Keratinocyte (primary cell): ENCODE measurements at regions not wholly inside any gene's neighbourhood (a gene's known extent, or its start where the extent isn't known, plus 50 kb on each side); places are given as distances from the start of the nearest gene placed in this dataset.

Experiments used
- DNase-seq: peaks from one replicate; pipeline ENCODE4 v3.0.0-alpha.2; 2011; ENCODE audit warnings: low read depth, missing footprints, low spot score
- FAIRE-seq: peaks from 2 replicates; lab custom pipeline; 2011; peaks lifted over from hg19 to GRCh38; lab: Jason Lieb, UNC
- H2AFZ ChIP-seq: 2 replicates; pipeline ENCODE4 v1.6.0; 2012; ENCODE audit warnings: low read length, control low read depth, inconsistent platforms; ENCODE audit not compliant: control insufficient read depth
- H3K27ac ChIP-seq: 2 replicates; pipeline ENCODE4 v1.5.1; 2011; ENCODE audit warnings: low read length; ENCODE audit not compliant: control insufficient read depth, insufficient read depth
- H3K27me3 ChIP-seq: 3 replicates; pipeline ENCODE4 v1.6.0; 2011; ENCODE audit warnings: low read length; ENCODE audit not compliant: control insufficient read depth, insufficient read depth; ENCODE audit errors: extremely low read depth
- H3K36me3 ChIP-seq, 2 experiments: 2 replicates in 1 of 2; 3 replicates in 1 of 2; pipeline ENCODE4 v1.5.1; 2011; ENCODE audit warnings: low read length in 2 of 2, mild to moderate bottlenecking in 1 of 2; ENCODE audit not compliant: control insufficient read depth in 2 of 2, insufficient read depth in 2 of 2; ENCODE audit errors: extremely low read depth in 1 of 2
- H3K4me1 ChIP-seq: 3 replicates; pipeline ENCODE4 v1.5.1; 2011; ENCODE audit warnings: low read length; ENCODE audit not compliant: control insufficient read depth, insufficient read depth; ENCODE audit errors: extremely low read depth
- H3K4me2 ChIP-seq: 3 replicates; pipeline ENCODE4 v1.6.0; 2011; ENCODE audit warnings: low read depth, low read length; ENCODE audit not compliant: control insufficient read depth, insufficient read depth; ENCODE audit errors: extremely low read depth
- H3K4me3 ChIP-seq, 3 experiments: fragments of 200-600 bp in 1 of 3; sonication (generic) in 1 of 3; 2 replicates in 2 of 3; 3 replicates in 1 of 3; pipeline ENCODE4 v1.5.1; 2011 to 2016; ENCODE audit warnings: low read length in 3 of 3, mild to moderate bottlenecking in 3 of 3, control low read depth in 2 of 3, inconsistent platforms in 1 of 3, low read depth in 1 of 3, mixed read lengths in 1 of 3, mixed run types in 1 of 3, moderate library complexity in 1 of 3; ENCODE audit not compliant: control insufficient read depth in 2 of 3, insufficient read depth in 2 of 3; ENCODE audit errors: extremely low read depth in 1 of 3
- H3K79me2 ChIP-seq: 2 replicates; pipeline ENCODE4 v1.6.0; 2012; ENCODE audit warnings: low read length; ENCODE audit not compliant: control insufficient read depth, insufficient read depth
- H3K9ac ChIP-seq: 3 replicates; pipeline ENCODE4 v1.6.0; 2011; ENCODE audit warnings: low read length; ENCODE audit not compliant: control insufficient read depth, insufficient read depth; ENCODE audit errors: extremely low read depth
- H3K9me1 ChIP-seq: 3 replicates; pipeline ENCODE4 v1.6.0; 2011; ENCODE audit warnings: low read length; ENCODE audit not compliant: control insufficient read depth, insufficient read depth; ENCODE audit errors: extremely low read depth
- H3K9me3 ChIP-seq: 2 replicates; pipeline ENCODE4 v1.5.1; 2012; ENCODE audit warnings: low read depth, low read length; ENCODE audit not compliant: control insufficient read depth
- H4K20me1 ChIP-seq: 3 replicates; pipeline ENCODE4 v1.6.0; 2011; ENCODE audit warnings: low read length; ENCODE audit not compliant: control insufficient read depth, insufficient read depth; ENCODE audit errors: extremely low read depth
- EZH2 ChIP-seq: IDR thresholded peaks from one replicate; pipeline ENCODE4 v1.6.1; 2012; ENCODE audit warnings: inconsistent platforms, mild to moderate bottlenecking, low read length, moderate library complexity
- dilution Hi-C: fragments of 300-500 bp; cut with MboI; formaldehyde crosslinking; loops from one replicate; pipeline ENCODE4 v1.7.0; 2020; ENCODE audit warnings: low sequenced_read_pairs; ENCODE audit not compliant: extremely low pct_ligation_motif_present
- TF ChIP-seq, protein P1 (sequence below), 3 experiments: IDR thresholded peaks in 1 of 3; conservative IDR thresholded peaks in 1 of 3; optimal IDR thresholded peaks in 1 of 3; 2 replicates in 2 of 3; 3 replicates in 1 of 3; pipeline versions ENCODE3 to v1.5.1; 2011; ENCODE audit warnings: low read length in 3 of 3, mild to moderate bottlenecking in 3 of 3, moderate library complexity in 2 of 3, control low read depth in 1 of 3, inconsistent platforms in 1 of 3; ENCODE audit not compliant: insufficient read depth in 2 of 3; ENCODE audit errors: extremely low read depth in 1 of 3

DNA sequence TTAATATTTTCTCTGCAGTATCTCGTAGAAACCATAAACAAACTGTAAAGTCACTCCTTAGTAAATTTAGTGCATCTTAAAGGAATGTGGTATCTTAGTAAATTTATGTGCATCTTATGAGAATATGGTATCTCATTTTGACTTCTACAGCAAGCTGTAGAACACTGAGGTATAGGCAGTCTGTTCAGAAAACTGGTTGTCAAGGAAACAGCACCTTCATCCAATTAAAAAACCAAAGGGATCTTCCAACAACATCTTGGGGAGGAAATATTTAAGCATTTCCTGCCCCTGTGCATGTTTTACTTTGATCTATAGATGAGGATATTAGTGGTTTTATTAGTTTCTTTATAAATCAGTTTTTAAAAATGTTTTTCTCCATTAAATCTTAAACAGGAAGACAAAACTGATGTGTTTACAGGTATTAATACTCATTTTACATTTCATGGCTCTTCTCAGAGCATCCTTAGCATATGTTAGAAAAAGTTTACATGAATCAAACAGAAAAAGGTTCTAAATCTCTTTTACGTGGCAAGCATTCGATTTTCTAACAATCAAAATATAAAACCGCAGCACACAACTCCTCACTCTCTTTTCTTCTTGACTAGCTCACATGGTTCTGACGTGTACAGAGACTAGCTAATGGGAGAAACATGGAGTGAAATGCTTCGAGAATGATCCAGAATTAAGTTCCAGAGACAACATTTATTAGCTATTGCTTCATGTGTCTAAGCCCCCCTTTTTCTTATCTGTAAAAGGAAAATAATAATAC lies 668.8 kb downstream of the PTPRC start:
- Histone ChIP-seq H3K36me3 (no peaks in the 10 kb centered on the region), H3K79me2 (no peaks in the 10 kb centered on the region), H3K9me3 (no peaks in the 10 kb centered on the region), H4K20me1 (no peaks in the 10 kb centered on the region), H3K4me2 (no peak overlapping the region), H3K27ac (no peak overlapping the region), H2AFZ (no peak overlapping the region), H3K9me1 (no peaks in the 10 kb centered on the region), H3K27me3 (no peaks in the 10 kb centered on the region), H3K4me1 (no peaks in the 10 kb centered on the region), H3K9ac (no peak overlapping the region), H3K4me3 (no peak overlapping the region)
- dilution Hi-C loops, result no loop called here
- TF ChIP-seq EZH2, result no peak
- TF ChIP-seq, protein P1, sequence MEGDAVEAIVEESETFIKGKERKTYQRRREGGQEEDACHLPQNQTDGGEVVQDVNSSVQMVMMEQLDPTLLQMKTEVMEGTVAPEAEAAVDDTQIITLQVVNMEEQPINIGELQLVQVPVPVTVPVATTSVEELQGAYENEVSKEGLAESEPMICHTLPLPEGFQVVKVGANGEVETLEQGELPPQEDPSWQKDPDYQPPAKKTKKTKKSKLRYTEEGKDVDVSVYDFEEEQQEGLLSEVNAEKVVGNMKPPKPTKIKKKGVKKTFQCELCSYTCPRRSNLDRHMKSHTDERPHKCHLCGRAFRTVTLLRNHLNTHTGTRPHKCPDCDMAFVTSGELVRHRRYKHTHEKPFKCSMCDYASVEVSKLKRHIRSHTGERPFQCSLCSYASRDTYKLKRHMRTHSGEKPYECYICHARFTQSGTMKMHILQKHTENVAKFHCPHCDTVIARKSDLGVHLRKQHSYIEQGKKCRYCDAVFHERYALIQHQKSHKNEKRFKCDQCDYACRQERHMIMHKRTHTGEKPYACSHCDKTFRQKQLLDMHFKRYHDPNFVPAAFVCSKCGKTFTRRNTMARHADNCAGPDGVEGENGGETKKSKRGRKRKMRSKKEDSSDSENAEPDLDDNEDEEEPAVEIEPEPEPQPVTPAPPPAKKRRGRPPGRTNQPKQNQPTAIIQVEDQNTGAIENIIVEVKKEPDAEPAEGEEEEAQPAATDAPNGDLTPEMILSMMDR (optimal IDR thresholded peaks at IDR 0.05 in 1 of 3, IDR thresholded peaks at IDR 0.05 in 1 of 3, conservative IDR thresholded peaks at IDR 0.05 in 1 of 3; ENCODE audit: extremely low read depth in 1 of 3, insufficient read depth in 2 of 3, low read length in 3 of 3), result no peak
- no peak for FAIRE-seq
- DNase-seq, result no peak

DNA sequence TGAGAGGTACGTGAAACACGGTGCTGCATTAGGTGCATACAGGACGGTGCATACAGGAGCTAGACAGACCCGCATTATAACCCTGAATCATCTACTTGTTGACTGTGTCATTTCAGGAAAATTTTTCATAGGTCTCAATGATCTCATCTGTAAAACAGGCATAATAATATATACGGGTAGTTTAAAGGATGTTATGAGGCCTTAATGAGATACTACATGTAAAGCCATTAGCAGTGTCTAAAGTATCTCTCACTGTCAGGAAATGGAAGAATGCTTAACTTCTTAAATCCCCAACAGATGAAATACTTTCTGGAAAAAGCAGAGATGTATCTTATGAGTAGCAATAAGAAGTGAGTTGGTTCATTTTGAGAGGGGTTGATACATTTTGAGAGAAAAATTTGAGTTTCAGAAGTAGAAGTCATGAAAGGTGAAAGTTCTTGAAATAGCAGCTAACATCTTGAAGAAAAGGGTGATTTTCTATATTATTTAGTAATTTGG lies 669.6 kb downstream of the PTPRC start:
- H3K9me3 ChIP-seq, result no peaks in the 10 kb centered on the region
- H2AFZ ChIP-seq, result no peak overlapping the region
- no peak overlapping the region for H3K4me3 ChIP-seq
- DNase-seq, result no peak
- H3K9ac ChIP-seq, result no peak overlapping the region
- no peaks in the 10 kb centered on the region for H4K20me1 ChIP-seq
- no peak overlapping the region for H3K27ac ChIP-seq
- no peaks in the 10 kb centered on the region for H3K9me1 ChIP-seq
- no peak for TF ChIP-seq EZH2
- TF ChIP-seq, protein P1 (optimal IDR thresholded peaks at IDR 0.05 in 1 of 3, IDR thresholded peaks at IDR 0.05 in 1 of 3, conservative IDR thresholded peaks at IDR 0.05 in 1 of 3; ENCODE audit: extremely low read depth in 1 of 3, insufficient read depth in 2 of 3, low read length in 3 of 3), result no peak
- no peaks in the 10 kb centered on the region for H3K4me1 ChIP-seq
- no peaks in the 10 kb centered on the region for H3K36me3 ChIP-seq
- dilution Hi-C loops, result no loop called here
- H3K27me3 ChIP-seq, result no peaks in the 10 kb centered on the region
- no peak overlapping the region for H3K4me2 ChIP-seq
- FAIRE-seq, result no peak
- H3K79me2 ChIP-seq, result no peaks in the 10 kb centered on the region
